ENCODE measurements at regions not wholly inside any gene's neighbourhood (a gene's known extent, or its start where the extent isn't known, plus 50 kb on each side); places are given as distances from the start of the nearest gene placed in this dataset.
A peak's percentile ranks its signal among the peaks of the same experiment; 100 is the strongest.

- Histone ChIP-seq H2AFZ (ENCODE audit: low read length) (no peak overlapping the region), H3K27ac (ENCODE audit: insufficient read depth, low read length) (no peak overlapping the region), H3K36me3 (ENCODE audit: control insufficient read depth, insufficient read depth, low read length) (no peaks in the 10 kb centered on the region), H3K27me3 (ENCODE audit: control insufficient read depth, insufficient read depth, low read length) (no peaks in the 10 kb centered on the region), H3K4me3 (replicated peaks in 1 of 4; ENCODE audit: control extremely low read depth in 1 of 4, insufficient read depth in 1 of 4, low read depth in 3 of 4, low read length in 4 of 4) (no peak overlapping the region), H3K9me3 (ENCODE audit: control insufficient read depth, insufficient read depth, low read depth, low read length) (no peaks in the 10 kb centered on the region), H3K4me2 (ENCODE audit: extremely low read depth, insufficient read depth, low read length) (no peak overlapping the region), H3K79me2 (ENCODE audit: control insufficient read depth, insufficient read depth, low read length) (no peaks in the 10 kb centered on the region), H3K4me1 (ENCODE audit: control insufficient read depth, extremely low read depth, insufficient read depth, low read length) (no peaks in the 10 kb centered on the region), H4K20me1 (ENCODE audit: control insufficient read depth, extremely low read depth, insufficient read depth, low read length) (no peaks in the 10 kb centered on the region), H3K9ac (ENCODE audit: insufficient read depth, low read length) (no peak overlapping the region)
- DNase-seq (ENCODE audit: low read depth in 2 of 2), result no peak
- TF ChIP-seq EZH2 (IDR thresholded peaks at IDR 0.05; ENCODE audit: low read length, missing control alignments) (no peak), CTCF (conservative IDR thresholded peaks at IDR 0.05 in 1 of 2, IDR thresholded peaks at IDR 0.05 in 1 of 2; ENCODE audit: low read depth in 1 of 2, low read length in 2 of 2) (no peak)
These were observed 177.3 kb upstream of the SERP2 start for GRCh38 chr13:44196196-44196751.

GRCh38 chr13:44197791-44198770 is 175.5 kb upstream of the SERP2 start:
- Histone ChIP-seq H3K27me3 (ENCODE audit: control insufficient read depth, insufficient read depth, low read length) (no peaks in the 10 kb centered on the region), H2AFZ (ENCODE audit: low read length) (no peak overlapping the region), H4K20me1 (ENCODE audit: control insufficient read depth, extremely low read depth, insufficient read depth, low read length) (no peaks in the 10 kb centered on the region), H3K4me3 (replicated peaks in 1 of 4; ENCODE audit: control extremely low read depth in 1 of 4, insufficient read depth in 1 of 4, low read depth in 3 of 4, low read length in 4 of 4) (no peak overlapping the region), H3K4me2 (ENCODE audit: extremely low read depth, insufficient read depth, low read length) (no peak overlapping the region), H3K36me3 (ENCODE audit: control insufficient read depth, insufficient read depth, low read length) (no peaks in the 10 kb centered on the region), H3K4me1 (ENCODE audit: control insufficient read depth, extremely low read depth, insufficient read depth, low read length) (no peaks in the 10 kb centered on the region), H3K79me2 (ENCODE audit: control insufficient read depth, insufficient read depth, low read length) (no peaks in the 10 kb centered on the region), H3K27ac (ENCODE audit: insufficient read depth, low read length) (no peak overlapping the region), H3K9ac (ENCODE audit: insufficient read depth, low read length) (no peak overlapping the region), H3K9me3 (ENCODE audit: control insufficient read depth, insufficient read depth, low read depth, low read length) (no peaks in the 10 kb centered on the region)
- TF ChIP-seq CTCF (conservative IDR thresholded peaks at IDR 0.05 in 1 of 2, IDR thresholded peaks at IDR 0.05 in 1 of 2; ENCODE audit: low read depth in 1 of 2, low read length in 2 of 2), result no peak
- no peak for TF ChIP-seq EZH2 (IDR thresholded peaks at IDR 0.05; ENCODE audit: low read length, missing control alignments)
- peak; percentile 43 to 57 for DNase-seq (ENCODE audit: low read depth in 2 of 2)

GRCh38 chr13:44198826-44199225 is 174.8 kb upstream of the SERP2 start:
- Histone ChIP-seq H3K9ac (ENCODE audit: insufficient read depth, low read length) (no peak overlapping the region), H3K27ac (ENCODE audit: insufficient read depth, low read length) (no peak overlapping the region), H3K27me3 (ENCODE audit: control insufficient read depth, insufficient read depth, low read length) (no peaks in the 10 kb centered on the region), H4K20me1 (ENCODE audit: control insufficient read depth, extremely low read depth, insufficient read depth, low read length) (no peaks in the 10 kb centered on the region), H2AFZ (ENCODE audit: low read length) (no peak overlapping the region), H3K9me3 (ENCODE audit: control insufficient read depth, insufficient read depth, low read depth, low read length) (no peaks in the 10 kb centered on the region), H3K79me2 (ENCODE audit: control insufficient read depth, insufficient read depth, low read length) (no peaks in the 10 kb centered on the region), H3K4me3 (replicated peaks in 1 of 4; ENCODE audit: control extremely low read depth in 1 of 4, insufficient read depth in 1 of 4, low read depth in 3 of 4, low read length in 4 of 4) (no peak overlapping the region), H3K4me2 (ENCODE audit: extremely low read depth, insufficient read depth, low read length) (no peak overlapping the region), H3K4me1 (ENCODE audit: control insufficient read depth, extremely low read depth, insufficient read depth, low read length) (no peaks in the 10 kb centered on the region), H3K36me3 (ENCODE audit: control insufficient read depth, insufficient read depth, low read length) (no peaks in the 10 kb centered on the region)
- no peak for DNase-seq (ENCODE audit: low read depth in 2 of 2)
- TF ChIP-seq CTCF (conservative IDR thresholded peaks at IDR 0.05 in 1 of 2, IDR thresholded peaks at IDR 0.05 in 1 of 2; ENCODE audit: low read depth in 1 of 2, low read length in 2 of 2), result no peak
- TF ChIP-seq EZH2 (IDR thresholded peaks at IDR 0.05; ENCODE audit: low read length, missing control alignments), result no peak

Measured in fibroblast of lung (primary cell).